ENCODE measurements at regions not wholly inside any gene's neighbourhood (a gene's known extent, or its start where the extent isn't known, plus 50 kb on each side); places are given as distances from the start of the nearest gene placed in this dataset.

DNA sequence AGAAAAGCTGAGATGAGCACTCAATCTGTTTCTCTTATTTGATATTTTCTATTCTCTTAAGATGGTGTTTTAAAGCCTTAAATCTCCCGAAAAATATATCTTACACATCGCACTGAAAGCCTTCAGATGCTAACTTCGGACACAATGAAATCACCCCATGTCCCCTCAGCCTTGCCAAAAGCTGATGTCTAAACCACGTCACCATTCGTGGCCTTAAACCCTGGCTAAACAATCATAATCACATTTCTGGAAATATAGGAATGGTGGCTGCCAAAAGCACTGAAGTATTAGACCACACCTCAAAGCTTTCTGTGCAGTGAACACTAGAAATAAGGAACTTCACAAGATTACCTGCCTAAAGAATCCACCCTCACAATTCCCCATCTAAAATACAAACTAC lies 402.7 kb downstream of the SOX9 start:
- TF ChIP-seq, protein P1, sequence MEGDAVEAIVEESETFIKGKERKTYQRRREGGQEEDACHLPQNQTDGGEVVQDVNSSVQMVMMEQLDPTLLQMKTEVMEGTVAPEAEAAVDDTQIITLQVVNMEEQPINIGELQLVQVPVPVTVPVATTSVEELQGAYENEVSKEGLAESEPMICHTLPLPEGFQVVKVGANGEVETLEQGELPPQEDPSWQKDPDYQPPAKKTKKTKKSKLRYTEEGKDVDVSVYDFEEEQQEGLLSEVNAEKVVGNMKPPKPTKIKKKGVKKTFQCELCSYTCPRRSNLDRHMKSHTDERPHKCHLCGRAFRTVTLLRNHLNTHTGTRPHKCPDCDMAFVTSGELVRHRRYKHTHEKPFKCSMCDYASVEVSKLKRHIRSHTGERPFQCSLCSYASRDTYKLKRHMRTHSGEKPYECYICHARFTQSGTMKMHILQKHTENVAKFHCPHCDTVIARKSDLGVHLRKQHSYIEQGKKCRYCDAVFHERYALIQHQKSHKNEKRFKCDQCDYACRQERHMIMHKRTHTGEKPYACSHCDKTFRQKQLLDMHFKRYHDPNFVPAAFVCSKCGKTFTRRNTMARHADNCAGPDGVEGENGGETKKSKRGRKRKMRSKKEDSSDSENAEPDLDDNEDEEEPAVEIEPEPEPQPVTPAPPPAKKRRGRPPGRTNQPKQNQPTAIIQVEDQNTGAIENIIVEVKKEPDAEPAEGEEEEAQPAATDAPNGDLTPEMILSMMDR (IDR thresholded peaks at IDR 0.05; ENCODE audit: borderline replicate concordance, insufficient read depth, low read depth, low read length), result no peak
- no peak overlapping the region for H3K4me3 ChIP-seq (ENCODE audit: low read depth, low read length)

DNA sequence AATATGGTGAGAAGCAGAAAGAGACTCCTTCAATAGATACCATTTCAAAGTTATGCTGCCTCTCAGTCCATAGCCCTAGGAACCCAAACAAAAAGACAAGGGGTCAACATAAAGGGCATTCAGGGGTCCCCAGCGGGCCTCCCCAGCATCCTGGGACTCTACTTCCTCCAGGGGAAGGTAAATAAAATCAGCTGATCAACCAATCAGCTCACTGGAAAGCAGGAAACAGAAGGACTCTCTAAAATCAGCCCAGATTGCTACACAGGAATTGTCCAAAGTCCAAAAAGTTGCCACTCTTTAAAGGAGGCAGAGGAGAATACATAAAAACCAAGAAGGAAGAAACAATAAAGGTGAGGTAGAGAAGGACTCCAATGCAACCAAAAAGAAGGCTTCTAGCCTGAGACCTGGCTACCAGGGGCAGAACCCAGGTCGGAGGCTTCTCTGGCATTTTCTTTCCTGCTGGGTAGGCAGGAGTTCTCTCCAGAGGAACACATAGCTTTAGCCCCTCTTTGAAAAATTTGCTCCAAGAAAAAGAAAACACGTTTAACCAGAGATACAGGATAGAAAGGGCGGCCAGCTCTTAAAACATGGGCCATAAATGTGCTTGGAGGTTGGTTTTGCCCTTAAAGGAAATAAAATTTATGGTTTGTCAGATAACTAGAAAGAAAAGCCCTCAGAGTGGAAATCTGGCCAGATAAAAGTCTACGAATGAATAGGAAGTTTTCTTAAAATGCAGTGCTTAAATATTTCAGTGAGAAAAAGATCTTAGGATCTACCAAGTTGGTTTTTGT lies 404.6 kb downstream of the SOX9 start:
- TF ChIP-seq, protein P1 (IDR thresholded peaks at IDR 0.05; ENCODE audit: borderline replicate concordance, insufficient read depth, low read depth, low read length), result no peak
- H3K4me3 ChIP-seq (ENCODE audit: low read depth, low read length), result no peak overlapping the region

GRCh38 chr17:72526769-72527168 lies 405.9 kb downstream of the SOX9 start:
- TF ChIP-seq, protein P1 (IDR thresholded peaks at IDR 0.05; ENCODE audit: borderline replicate concordance, insufficient read depth, low read depth, low read length), result no peak
- no peak overlapping the region for H3K4me3 ChIP-seq (ENCODE audit: low read depth, low read length)

DNA sequence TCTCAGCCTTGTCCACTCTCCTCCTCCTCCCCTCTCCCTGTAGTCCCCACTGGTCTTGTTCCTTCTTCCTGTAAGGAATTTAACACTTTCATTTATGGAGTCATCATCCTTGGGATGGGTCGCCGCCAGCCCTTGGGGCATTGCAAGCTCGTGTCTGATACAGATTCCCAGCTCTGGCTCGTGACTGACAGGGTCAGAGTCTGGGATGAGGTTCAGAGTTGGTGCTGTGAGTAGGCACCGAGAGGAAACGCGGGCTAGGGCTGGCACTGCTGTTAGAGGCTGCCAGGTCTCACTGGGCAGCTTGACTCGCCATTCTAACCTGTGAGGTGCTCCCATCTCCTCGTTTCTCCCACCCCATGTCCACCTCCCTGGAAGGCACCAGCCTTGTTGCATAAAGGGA lies 407.0 kb downstream of the SOX9 start:
- H3K4me3 ChIP-seq (ENCODE audit: low read depth, low read length), result no peak overlapping the region
- TF ChIP-seq, protein P1 (IDR thresholded peaks at IDR 0.05; ENCODE audit: borderline replicate concordance, insufficient read depth, low read depth, low read length), result no peak

- TF ChIP-seq, protein P1 (IDR thresholded peaks at IDR 0.05; ENCODE audit: borderline replicate concordance, insufficient read depth, low read depth, low read length), result no peak
- H3K4me3 ChIP-seq (ENCODE audit: low read depth, low read length), result no peak overlapping the region
These were observed 407.9 kb downstream of the SOX9 start for GRCh38 chr17:72528683-72529082.

DNA sequence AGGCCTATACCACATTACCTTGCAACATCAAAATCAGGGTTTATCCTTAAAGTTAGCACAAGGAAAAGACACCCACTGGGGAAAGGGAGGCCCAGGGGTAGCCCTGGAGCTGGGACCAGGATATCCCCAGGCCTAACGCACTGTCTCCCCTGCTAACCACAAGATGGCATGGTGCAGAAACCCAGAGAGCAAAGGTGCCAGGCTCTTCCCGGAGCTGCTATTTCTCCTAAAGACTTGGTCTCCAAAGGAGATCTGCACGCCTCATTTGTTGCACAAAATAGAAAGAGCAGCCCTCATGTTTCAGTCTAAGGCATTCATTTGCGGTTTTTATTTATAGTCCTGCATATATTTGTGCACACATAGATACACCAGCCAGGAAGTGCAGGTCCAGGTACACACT lies 408.6 kb downstream of the SOX9 start:
- TF ChIP-seq, protein P1 (IDR thresholded peaks at IDR 0.05; ENCODE audit: borderline replicate concordance, insufficient read depth, low read depth, low read length), result no peak
- H3K4me3 ChIP-seq (ENCODE audit: low read depth, low read length), result no peak overlapping the region

DNA sequence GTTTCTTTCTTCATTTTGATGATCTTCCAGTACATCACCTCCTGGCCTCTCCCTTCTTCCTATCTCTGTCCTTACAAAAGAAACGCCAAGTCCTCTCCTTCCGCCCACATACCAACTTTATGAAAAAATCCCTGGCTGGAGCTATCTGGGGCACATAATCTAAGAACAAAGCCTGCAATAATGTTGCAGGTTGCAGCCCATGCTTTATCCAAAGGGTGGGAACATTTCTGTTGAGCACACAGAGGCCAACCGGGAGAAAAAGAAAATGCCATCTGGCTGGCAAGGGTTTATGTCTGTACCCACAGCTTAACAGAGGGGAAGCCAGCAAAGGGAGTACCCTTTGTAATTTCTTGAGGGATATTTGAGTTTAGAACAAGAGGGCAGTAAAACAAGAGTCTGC lies 409.6 kb downstream of the SOX9 start:
- TF ChIP-seq, protein P1 (IDR thresholded peaks at IDR 0.05; ENCODE audit: borderline replicate concordance, insufficient read depth, low read depth, low read length), result no peak
- no peak overlapping the region for H3K4me3 ChIP-seq (ENCODE audit: low read depth, low read length)
